ENCODE measurements at regions not wholly inside any gene's neighbourhood (a gene's known extent, or its start where the extent isn't known, plus 50 kb on each side); places are given as distances from the start of the nearest gene placed in this dataset.
"Not testable (repeated sequence)": the region's sequence is repeated elsewhere in the genome, so short reads cannot be mapped to it uniquely, and the experiment has no call there.

DNA sequence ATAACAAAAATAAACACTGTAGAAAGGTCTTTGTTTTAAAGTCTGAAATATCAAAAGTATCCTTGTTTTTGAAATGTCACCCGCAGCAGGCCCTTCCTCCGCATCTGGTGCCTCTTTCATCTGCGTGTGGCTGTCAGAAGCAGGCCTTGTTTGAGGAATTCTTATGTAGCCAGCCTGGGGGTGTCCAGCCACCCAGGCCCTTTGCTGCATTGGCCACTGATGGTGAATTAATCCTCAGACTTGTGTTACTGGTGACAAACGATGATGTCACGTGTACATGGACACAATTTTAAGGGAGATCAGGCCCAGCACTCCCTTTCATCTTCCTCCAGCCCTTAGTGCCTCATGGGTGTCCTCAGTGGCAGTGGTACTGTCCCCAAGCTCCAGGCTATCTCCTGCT is 208.0 kb upstream of the GALNT2 start:
- DNase-seq (ENCODE audit: low spot score), result no peak

DNA sequence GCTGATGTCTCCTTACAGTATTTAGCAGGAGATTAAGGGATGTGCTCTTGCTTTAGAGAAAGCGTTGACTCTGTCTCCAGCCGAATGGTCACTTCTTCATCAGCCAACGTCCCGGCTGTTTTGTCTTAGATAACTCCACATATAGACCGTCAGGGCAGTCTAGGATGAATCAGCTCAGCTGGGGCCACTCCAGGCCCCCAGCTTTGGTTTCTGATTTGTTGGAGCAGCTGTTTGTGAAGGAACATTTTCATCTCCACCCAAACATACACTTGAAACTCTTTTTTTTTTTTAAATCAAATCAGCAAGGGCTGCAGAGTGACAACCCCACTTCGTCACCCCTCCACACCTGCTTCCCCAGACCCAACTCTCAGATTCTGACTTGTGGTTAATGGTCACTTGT is 206.1 kb upstream of the GALNT2 start:
- no peak for DNase-seq (ENCODE audit: low spot score)

DNA sequence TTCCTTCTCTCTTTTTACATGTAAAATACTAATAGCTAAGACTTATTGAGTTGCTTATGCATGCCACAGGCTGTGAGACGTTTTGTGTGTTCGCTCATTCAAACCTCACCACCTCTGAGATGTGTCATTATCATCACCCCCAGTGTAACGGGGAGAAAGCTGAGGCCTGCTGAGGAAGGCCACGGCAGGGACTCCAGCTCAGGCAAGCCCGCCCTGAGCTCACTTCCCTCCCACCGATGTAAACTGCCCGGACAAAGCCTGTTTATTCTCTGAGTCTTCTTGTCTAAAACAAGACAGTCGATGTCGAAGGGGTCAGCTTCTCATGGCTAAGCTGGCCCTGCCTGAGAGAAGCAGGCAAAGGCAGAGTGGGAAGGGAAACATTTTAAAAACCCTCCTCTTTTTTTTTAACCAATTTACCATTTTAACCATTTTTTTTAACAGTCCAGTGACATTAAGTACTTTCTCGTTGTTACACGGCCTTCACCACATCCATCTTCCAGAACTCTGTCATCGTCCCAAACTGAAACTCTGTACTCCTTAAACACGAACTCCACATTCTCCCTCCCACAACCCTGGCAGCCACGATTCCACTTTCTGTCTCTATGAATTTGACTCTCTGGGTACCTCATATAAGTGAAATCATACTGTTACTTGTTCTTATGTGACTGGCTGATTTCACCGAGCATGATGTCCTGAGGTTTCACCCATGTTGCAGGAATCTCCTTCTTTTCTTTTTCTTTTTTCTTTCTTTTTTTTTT is 204.8 kb upstream of the GALNT2 start:
- no peak for DNase-seq (ENCODE audit: low spot score)

DNA sequence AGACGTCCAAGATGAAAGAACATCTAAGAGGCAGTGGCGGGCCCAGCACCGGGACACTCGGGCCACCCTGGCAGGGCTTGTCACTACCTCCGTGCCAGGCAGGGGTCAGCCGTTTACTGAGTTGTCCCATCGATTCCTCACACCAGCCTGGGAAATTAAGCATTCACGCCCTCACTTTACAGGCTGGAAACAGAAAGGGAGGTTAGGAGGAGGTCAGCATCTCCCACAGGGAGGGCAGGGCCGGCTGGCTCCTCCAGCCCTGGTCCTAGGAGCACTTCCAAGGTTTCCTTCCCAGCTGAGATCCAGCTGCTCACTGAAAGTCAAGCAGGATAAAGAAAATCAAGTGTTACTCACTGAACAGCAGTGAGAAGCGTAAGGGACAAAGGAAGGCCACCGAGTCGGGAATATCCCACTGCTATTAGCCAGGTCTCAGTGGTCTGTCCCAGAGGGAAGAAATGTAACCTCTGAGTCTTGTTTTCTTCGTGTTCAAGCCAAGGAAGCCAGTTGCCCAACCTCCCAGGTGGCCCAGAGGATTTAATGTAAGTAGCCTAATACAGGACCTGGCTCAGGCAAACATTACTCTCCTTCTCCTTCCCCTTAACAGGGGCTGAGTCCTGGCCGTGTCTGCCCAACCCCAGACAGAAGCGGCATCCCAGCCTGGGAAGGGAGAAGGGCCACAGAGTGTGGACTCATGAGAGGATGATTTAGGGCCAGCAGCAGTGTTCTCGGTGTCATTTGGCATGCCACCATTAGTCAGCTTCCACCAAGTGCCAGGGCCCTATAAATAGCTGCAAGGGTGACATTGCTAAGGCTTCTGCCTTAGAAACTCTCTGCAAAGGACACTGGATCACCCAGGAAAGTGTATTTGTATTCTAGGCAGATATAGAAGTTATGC is 203.1 kb upstream of the GALNT2 start:
- DNase-seq (ENCODE audit: low spot score), result no peak

DNA sequence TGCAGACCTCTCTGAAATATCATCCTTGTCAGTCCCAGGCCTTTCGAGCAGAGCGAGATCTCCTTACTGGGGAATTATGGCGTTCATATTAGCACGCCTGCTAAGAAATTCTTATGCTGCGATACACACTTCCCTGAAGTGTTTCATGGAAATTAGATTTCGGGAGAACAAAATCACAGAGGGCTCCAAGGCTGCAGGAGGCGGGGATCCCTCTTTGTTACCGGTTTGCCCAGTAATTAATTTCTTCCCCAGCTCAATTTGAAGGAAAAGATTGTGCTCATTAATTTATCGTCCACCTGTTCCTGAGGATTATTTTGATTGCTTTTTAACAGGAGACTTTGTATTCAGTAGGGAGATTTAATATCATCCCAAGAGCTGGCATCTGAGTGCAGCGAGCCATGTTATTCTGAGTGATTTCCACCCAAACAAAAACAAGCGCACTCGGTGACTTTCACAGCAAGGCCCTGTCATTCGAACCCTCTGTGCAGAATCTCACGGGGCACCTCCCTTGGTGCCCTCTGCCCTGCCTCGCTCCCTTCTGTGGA is 202.3 kb upstream of the GALNT2 start:
- DNase-seq (ENCODE audit: low spot score), result no peak

DNA sequence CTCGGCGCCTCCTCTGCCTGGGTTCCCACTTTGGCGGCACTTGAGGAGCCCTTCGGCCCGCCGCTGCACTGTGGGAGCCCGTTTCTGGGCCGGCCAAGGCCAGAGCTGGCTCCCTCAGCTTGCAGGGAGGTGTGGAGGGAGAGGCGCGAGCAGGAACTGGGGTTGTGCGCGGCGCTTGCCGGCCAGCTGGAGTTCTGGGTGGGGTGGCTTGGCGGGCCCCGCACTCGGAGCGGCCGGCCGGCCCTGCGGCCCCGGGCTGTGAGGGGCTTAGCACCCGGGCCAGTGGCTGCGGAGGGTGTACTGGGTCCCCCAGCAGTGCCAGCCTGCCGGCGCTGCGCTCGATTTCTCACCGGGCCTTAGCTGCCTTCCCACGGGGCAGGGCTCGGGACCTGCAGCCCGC is 201.7 kb upstream of the GALNT2 start:
- not testable (repeated sequence) for DNase-seq (ENCODE audit: low spot score)

DNA sequence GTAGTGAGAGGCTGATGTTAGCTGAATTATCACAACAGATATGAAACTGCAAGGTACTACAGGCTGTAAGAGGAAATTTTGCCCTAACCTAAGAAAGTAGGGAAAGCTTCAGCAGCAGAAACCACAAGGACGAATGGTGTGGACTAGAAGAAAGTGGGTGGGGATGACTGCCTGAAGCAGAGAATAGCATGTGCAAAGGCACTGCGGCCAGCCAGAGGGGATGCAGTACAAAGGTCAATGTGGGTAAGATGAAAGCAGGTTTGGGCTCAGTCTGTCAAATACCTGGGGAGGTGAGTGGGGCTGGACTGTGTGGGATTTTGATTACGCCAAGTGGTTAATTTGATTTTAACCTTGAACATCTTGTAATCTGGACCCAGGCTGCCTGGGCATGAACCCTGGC is 199.3 kb upstream of the GALNT2 start:
- no peak for DNase-seq (ENCODE audit: low spot score)

DNA sequence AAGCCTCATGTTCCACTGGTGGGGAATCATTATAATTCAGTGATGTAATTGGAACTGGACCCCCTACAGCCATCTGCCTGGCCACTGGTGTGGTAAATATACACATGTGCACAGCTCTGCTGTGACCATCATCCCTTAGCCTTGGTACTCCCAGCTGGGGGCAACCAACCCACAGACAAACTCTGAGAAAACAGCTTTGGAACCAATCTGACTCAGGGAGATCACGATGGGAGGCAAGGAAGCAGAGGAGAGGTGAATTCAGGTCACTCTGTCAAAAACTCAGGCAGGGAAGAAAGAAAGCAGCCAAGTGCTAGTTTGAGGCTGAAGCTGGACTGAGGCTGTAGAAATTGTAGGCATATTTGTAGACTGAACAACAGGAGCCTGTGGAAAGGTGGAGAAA is 197.8 kb upstream of the GALNT2 start:
- DNase-seq (ENCODE audit: low spot score), result no peak

DNA sequence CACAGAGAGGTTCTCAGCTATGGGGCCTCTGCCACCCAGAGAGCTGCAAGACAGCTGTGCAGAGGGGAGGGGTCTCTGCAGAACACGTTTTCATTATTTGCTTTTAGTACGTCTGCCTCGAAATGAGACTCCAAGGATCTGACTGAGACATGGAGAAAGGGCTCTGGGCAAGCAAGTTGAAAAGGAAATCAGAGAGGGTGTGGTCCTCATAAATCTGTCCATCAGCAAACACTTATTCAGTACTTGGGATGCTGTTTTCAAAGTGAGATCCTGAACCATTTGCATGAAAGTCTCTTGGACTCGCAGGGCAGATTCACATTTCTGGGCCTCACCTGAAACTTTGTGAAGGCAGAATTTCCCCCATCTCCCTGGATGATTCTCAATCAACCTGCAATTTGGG is 197.4 kb upstream of the GALNT2 start:
- DNase-seq (ENCODE audit: low spot score), result no peak

DNA sequence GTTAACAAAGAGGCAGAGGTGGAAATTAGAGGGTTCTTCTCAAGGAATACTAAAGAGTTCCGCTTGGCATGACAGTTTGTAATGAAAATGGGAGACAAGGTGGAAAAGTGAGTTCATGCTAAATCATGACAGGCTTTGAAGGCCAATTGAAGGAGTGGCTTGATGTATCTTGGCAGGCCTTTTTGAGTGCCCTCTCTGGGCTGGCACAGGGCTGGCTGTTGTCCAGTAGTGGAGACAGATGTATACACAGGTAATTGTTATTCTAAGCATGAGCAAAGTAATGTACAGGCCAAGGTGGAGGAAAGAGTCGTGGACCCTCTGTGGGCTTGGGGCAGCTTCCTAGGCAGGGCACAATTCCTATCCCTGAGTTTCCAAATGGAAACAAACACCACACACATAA is 196.7 kb upstream of the GALNT2 start:
- no peak for DNase-seq (ENCODE audit: low spot score)

DNA sequence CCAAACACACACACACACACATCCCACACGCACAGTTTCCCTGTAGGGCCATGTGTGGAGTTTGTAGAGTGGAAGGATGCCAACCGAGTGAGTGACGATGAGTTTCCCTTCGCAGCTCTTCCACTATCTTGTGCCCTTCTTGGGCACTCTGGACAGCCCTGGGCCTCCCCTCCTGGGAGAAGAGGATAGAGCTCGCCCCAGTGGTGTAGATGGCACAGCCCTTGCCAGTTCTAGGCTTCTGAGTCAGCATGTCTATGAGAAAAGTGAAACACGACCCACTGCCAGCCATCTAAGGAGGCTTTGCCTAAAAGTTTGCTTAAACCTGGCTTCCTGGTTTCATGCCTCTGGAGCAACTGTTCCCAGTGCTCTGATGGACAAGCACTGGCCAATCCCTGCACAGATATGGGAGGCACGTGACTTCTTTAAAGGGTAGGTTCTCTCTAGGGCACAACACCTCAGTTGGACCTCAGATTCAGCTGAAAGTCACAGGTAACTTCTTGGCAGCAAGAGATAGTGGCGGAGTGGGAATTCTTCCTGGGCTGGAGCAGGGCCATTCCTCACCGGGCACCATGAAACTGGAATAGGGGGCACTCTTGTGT is 195.9 kb upstream of the GALNT2 start:
- no peak for DNase-seq (ENCODE audit: low spot score)

DNA sequence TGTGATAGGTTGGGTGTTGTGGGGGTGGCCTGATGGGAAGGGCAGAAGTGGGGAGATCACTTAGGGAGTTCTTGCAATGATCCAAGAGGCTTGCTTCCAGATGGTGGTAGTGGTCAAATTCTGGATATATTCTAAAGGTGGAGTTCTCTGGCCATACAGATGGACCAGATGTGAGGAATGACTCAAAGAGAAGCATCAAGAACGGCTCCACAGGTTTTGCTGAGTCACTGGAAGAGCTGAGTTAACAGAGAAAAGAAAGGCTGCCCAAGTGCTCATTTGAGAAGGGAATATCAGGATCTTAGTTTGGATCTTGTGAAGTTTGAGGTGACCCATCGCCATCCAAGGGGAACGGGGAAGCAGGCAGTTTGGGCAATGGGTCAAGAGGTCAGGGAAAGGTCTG is 192.9 kb upstream of the GALNT2 start:
- DNase-seq (ENCODE audit: low spot score), result no peak

DNA sequence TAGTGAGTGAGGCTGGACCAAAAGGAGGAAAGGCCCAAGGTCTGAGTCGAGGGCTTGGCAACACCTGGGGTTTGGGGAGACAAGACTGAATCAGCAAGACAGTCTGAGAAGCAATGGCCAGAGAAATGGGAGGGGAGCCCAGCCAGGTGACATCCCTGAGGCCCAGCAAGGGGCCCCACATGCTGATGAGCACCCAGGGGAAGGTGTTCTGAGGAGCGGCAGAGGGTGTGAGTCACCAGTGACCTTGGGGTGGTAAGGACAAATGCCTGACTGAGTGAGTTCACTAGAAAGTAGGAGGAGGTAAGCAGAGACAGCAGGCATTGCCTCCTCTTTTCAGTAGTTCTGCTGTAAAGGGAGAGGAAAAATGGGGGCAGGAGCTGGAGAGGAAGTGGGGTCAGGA is 192.4 kb upstream of the GALNT2 start:
- no peak for DNase-seq (ENCODE audit: low spot score)

DNA sequence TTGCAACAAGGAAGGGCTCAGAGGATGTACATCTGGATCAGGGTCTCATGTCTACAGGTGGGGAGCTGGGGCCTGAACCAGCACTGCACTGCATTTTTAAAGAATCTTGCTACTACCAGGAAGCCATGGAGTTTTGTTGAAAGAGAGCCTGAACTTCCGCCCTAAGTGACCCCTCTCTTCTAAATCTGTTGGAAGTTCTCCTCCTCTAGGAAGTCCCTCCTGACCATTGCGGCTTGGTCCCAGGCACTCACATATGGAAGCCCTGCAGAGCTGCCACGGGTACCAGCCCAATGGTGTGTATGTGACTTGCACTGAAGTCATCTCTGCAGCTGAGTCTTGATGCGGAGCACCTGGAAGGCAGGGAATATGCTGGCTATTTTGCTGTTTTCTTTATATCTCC is 192.0 kb upstream of the GALNT2 start:
- DNase-seq (ENCODE audit: low spot score), result no peak

DNA sequence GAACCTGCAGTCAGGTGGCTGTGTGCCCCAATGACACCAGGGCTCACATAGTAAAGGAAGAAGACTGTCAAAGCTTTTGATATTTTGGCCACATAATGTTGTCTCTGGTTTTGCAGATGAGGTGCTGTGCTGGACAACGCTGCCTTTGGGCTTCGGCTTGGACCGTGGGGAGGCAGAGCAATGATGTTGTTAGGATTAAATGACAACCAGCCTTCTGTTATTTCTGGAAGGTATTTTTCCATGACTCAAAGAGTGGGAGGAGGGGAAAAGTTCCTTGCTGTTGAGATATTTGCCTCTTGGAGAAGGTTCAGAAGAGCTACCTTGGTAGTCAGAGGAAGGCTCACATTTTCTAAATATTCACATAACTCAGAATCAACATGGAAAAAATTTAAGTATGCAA is 187.3 kb upstream of the GALNT2 start:
- no peak for DNase-seq (ENCODE audit: low spot score)

DNA sequence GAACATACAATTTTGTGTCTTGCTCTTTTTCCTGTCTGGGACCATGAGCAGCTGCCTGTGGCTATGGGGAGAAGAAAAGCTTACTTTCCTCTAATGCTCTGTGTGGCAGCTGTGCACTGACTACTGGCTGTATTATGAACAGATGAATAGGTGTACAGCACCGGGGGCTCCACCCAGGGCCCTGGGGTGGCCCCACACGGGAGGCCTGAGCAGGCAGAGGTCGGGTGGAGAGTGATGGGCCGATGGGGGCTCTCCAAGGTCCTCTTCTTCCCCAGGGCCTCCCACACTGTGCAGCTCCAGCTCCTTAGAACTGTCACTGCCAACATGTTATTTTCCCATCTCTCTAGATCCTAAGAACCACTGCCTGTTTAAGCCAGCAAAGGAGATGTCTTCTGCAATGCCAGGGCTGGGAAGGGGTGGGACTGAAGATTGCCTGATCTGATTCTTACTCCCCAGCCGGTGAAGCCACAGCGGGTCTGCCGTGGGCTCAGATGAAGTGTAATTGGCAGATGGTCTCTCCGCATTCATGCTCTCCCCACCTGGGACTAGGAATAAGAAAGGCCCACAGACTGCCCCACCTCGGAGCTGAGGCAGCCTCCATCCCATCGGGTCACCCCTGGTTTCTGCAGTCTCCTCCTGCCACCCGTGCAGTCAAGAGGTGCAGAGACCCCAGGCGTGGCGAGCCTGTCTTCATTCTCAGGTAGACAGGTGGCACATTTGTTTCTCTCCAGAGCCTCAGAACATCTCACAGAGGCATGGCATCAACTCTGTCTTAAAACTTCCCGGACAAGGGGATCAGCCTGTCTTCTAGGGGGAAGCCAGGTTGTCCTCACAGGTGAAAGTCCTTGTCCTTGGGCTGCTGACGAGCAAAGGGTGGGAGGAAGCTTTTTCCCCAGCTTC is 186.5 kb upstream of the GALNT2 start:
- no peak for DNase-seq (ENCODE audit: low spot score)

DNA sequence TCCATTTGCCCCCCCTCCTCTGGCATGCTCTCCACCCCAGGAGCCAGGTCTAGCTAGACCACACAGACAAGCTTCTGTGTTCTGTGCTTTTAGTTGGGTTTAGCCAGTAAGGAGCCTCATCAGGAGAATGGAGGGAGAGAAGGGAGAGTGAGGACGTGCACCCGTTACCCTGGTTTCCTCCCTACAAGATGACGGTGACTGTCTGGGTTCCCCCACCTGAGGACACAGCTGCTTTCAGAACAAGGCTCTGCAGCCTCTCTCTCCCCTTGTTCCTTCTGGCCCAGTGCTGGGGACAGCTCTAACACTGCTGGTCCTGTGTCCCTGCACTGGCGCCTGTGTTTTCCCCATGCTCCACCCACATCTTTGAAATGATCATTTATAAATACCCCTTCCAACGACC is 184.4 kb upstream of the GALNT2 start:
- no peak for DNase-seq (ENCODE audit: low spot score)

DNA sequence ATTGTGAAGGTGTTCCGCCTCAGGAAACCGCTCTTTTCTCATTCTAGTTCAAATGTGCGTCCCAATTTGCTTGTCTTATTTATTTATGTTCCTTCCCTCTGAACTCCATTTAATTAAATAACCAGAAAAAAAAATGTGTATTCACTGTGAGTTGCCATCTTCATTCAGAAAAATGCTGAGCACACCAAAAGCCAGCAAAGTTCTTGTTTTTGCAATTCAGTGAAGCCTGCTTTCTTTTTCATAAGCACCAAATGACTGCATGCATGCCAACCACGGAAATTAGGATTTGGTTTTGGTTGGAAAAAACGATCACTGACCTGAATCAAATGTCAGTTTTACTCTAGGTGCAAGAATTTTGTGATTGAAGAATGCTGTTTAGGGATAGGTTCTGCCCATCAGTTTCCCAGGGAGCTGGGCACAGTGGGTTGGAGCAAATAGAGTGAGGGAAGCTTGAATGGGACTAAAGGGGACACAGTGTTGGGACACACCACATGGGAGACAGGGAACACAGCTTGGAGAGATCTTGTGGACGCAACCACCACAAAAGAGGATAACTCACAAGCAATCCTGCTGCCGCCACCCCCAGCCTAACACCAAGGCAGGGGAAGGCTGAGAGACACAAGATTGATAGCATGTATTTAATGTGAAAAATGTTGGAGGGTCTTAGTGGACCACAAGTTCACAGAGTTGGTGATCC is 183.4 kb upstream of the GALNT2 start:
- DNase-seq (ENCODE audit: low spot score), result no peak

DNA sequence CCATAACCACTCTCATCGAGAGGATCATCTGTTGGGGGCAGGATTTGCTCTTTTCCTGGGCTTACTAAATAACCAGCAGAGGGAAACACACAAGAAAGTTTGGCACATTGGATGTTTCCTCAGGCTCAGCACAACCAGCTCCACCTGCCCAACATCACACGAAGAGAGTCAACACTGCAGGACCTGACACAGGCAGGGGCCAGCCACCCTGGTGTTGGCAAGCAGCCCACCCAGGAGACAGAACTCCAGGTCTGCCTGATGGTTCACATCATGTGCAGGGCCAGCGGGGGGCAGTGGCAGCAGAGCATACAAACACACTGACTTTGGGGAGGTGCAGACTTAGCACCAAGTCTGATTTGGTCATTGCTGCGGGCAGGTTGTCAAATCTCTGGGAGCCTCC is 182.3 kb upstream of the GALNT2 start:
- no peak for DNase-seq (ENCODE audit: low spot score)

DNA sequence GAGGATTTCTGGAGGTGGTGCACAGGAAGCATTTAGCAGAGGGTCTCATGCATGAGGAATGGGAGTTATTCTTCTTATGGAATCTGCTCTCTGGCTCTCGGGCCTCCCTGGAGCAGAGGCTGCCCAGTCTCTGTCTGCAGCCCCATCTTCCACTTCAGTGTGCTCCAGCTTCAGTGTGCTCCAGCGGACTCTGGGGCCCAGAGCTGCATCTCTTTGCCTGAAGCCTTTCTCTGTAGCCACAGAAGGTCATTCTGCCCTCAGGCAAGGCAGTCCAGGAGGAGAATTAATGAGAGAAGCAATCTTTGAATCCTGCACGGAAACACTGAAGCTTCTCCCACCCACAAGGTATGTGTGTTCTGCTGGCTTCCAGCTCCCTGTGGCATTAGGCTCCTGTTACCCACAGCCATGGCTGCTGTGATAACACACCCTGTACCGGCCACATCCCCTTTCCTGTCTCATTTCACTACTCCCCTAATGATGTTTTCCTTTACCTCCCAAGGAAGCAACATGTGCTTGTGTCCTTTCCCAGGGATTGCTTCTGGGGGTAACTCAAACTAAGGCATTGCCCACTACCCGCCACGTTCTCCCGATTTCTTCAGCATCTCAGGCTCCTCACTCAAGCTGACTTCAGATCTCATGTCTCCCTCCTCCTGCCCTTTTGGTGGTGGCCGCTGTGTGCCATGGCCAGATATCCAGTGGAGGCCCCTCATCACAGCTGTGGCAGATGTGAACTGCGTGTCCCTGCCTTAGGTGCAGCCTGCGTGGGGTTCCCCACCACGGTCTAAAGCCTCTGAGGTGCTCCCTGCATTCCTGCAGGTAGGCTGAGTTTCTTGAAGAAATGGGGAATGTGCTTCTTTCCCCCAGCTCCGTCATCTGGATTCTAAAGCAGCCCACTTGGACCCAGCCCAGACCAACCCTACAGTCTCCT is 181.2 kb upstream of the GALNT2 start:
- no peak for DNase-seq (ENCODE audit: low spot score)

All from hepatic stellate cell (primary cell).